ENCODE measurements at regions not wholly inside any gene's neighbourhood (a gene's known extent, or its start where the extent isn't known, plus 50 kb on each side); places are given as distances from the start of the nearest gene placed in this dataset.

GRCh38 chr11:70625582-70626518 lies 227.5 kb downstream of the CTTN start:
- no peaks in the 10 kb centered on the region for H4K20me1 ChIP-seq (ENCODE audit: insufficient read depth, low read length)
- no peak overlapping the region for H3K4me3 ChIP-seq (ENCODE audit: insufficient read depth, low read depth, low read length)
- no peaks in the 10 kb centered on the region for H3K9me3 Mint-ChIP-seq (ENCODE audit: unreplicated experiment)
- H3K4me1 ChIP-seq (ENCODE audit: insufficient read depth, low read length), result no peaks in the 10 kb centered on the region
- H3K27me3 Mint-ChIP-seq (ENCODE audit: low read depth, unreplicated experiment), result peaks cover 33% of the 10 kb centered on the region
- no peaks in the 10 kb centered on the region for H3K79me2 ChIP-seq (ENCODE audit: insufficient read depth, low read length)
- H3K36me3 Mint-ChIP-seq (ENCODE audit: low read depth, unreplicated experiment), result peaks cover 4% of the 10 kb centered on the region
- no peak overlapping the region for H3K9ac ChIP-seq (ENCODE audit: low read length)
- H3K27ac Mint-ChIP-seq (ENCODE audit: unreplicated experiment), result no peak overlapping the region
- no peak overlapping the region for H3K27ac ChIP-seq (ENCODE audit: low read depth, low read length)
- no peak overlapping the region for H3K4me3 Mint-ChIP-seq (ENCODE audit: unreplicated experiment)
- DNase-seq (ENCODE audit: low read depth), result no peak
- H3K4me1 Mint-ChIP-seq (ENCODE audit: low read depth, unreplicated experiment), result no peaks in the 10 kb centered on the region
- H3K4me2 ChIP-seq (ENCODE audit: low read length), result no peak overlapping the region
- TF ChIP-seq EZH2 (IDR thresholded peaks at IDR 0.05; ENCODE audit: insufficient read depth, low read length) (no peak), CTCF (IDR thresholded peaks at IDR 0.05; ENCODE audit: insufficient read depth, low read depth, low read length) (no peak)
- peaks cover 4% of the 10 kb centered on the region for H3K27me3 ChIP-seq (ENCODE audit: insufficient read depth, low read length)
- H3K9me3 ChIP-seq (ENCODE audit: insufficient read depth, low read depth, low read length), result peaks cover 2% of the 10 kb centered on the region
- H3K36me3 ChIP-seq (ENCODE audit: insufficient read depth, low read length), result no peaks in the 10 kb centered on the region
- FAIRE-seq, result no peak
- H2AFZ ChIP-seq (ENCODE audit: low read depth, low read length), result no peak overlapping the region

DNA sequence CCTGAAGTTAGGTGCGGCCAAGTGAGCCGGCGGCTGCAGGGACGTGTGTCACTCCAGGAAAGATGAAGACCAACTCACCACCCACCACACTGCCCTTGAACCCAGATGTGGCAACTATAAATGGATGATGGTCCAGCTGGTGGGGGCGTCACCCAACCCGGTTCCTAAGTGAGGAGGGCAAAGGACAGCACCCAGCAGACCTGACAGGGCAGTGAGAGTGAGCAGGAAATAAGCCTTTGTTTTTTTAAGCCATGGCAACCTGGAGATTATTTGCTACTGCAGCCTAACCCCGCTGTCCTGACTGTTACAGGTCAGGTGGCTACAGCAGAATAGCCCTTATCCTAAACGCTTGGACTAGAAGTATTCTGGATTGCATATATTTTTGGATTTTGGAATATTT lies 228.9 kb downstream of the CTTN start:
- TF ChIP-seq CTCF (IDR thresholded peaks at IDR 0.05; ENCODE audit: insufficient read depth, low read depth, low read length) (no peak), EZH2 (IDR thresholded peaks at IDR 0.05; ENCODE audit: insufficient read depth, low read length) (no peak)

More for the DNA sequence above, 228.9 kb downstream of the CTTN start:
- DNase-seq (ENCODE audit: low read depth), result no peak
- Mint-ChIP-seq H3K27ac (ENCODE audit: unreplicated experiment) (no peak overlapping the region), H3K36me3 (ENCODE audit: low read depth, unreplicated experiment) (peaks cover 4% of the 10 kb centered on the region), H3K4me3 (ENCODE audit: unreplicated experiment) (no peak overlapping the region), H3K27me3 (ENCODE audit: low read depth, unreplicated experiment) (peaks cover 29% of the 10 kb centered on the region), H3K9me3 (ENCODE audit: unreplicated experiment) (no peaks in the 10 kb centered on the region), H3K4me1 (ENCODE audit: low read depth, unreplicated experiment) (no peaks in the 10 kb centered on the region)
- Histone ChIP-seq H3K9me3 (ENCODE audit: insufficient read depth, low read depth, low read length) (no peaks in the 10 kb centered on the region), H3K9ac (ENCODE audit: low read length) (no peak overlapping the region), H3K4me3 (ENCODE audit: insufficient read depth, low read depth, low read length) (no peak overlapping the region), H4K20me1 (ENCODE audit: insufficient read depth, low read length) (no peaks in the 10 kb centered on the region), H3K36me3 (ENCODE audit: insufficient read depth, low read length) (no peaks in the 10 kb centered on the region), H3K79me2 (ENCODE audit: insufficient read depth, low read length) (no peaks in the 10 kb centered on the region), H3K4me2 (ENCODE audit: low read length) (no peak overlapping the region), H3K27ac (ENCODE audit: low read depth, low read length) (no peak overlapping the region), H3K27me3 (ENCODE audit: insufficient read depth, low read length) (peaks cover 4% of the 10 kb centered on the region), H3K4me1 (ENCODE audit: insufficient read depth, low read length) (no peaks in the 10 kb centered on the region), H2AFZ (ENCODE audit: low read depth, low read length) (no peak overlapping the region)
- no peak for FAIRE-seq
